ENCODE measurements at regions not wholly inside any gene's neighbourhood (a gene's known extent, or its start where the extent isn't known, plus 50 kb on each side); places are given as distances from the start of the nearest gene placed in this dataset.
"Not testable (repeated sequence)": the region's sequence is repeated elsewhere in the genome, so short reads cannot be mapped to it uniquely, and the experiment has no call there.

GRCh38 chr20:23293689-23294088 lies 56.9 kb upstream of the NXT1 start:
- ATAC-seq (no peak), FAIRE-seq (no peak), DNase-seq (ENCODE audit: low read depth in 1 of 2, low spot score in 1 of 2) (no peak)
- WGBS (ENCODE audit: missing lambda C conversion rate): 76% methylated on average over 6 of the region's 6 CpGs
- no peak overlapping the region for H3K4me3 ChIP-seq
- H3K4me2 ChIP-seq: no peak overlapping the region
- TF ChIP-seq GATA3 (IDR thresholded peaks at IDR 0.05; ENCODE audit: borderline replicate concordance) (no peak), CBX2 (IDR thresholded peaks at IDR 0.05; ENCODE audit: borderline replicate concordance, low read depth) (no peak), MAFK (IDR thresholded peaks at IDR 0.05; ENCODE audit: partially characterized antibody) (peak; percentile 40), MAZ (IDR thresholded peaks at IDR 0.05; ENCODE audit: borderline replicate concordance, low read depth, low read length) (no peak), PBX3 (IDR thresholded peaks at IDR 0.05) (no peak)
- POLR2A ChIA-PET: no interaction called here
- CTCF ChIA-PET: interaction anchor here (1.3 to 2.3 kb wide), 4 partner anchors 18 to 603 kb away, joined by 3 to 6 read pairs (median 4); no protein-coding TSS in a partner anchor
- no peaks in the 10 kb centered on the region for H3K4me1 ChIP-seq
- H3K9me3 ChIP-seq: no peaks in the 10 kb centered on the region
- H3K27ac ChIP-seq: no peak overlapping the region

- H3K27ac ChIP-seq; H3K4me3 ChIP-seq; DNase-seq (ENCODE audit: low read depth in 1 of 2, low spot score in 1 of 2); H3K9me3 ChIP-seq; POLR2A ChIA-PET; ATAC-seq; FAIRE-seq; H3K4me2 ChIP-seq; H3K4me1 ChIP-seq: not testable (repeated sequence)
- CTCF ChIA-PET: interaction anchor here (1.0 to 2.3 kb wide), 4 partner anchors 9 to 602 kb away, joined by 3 to 6 read pairs (median 4); no protein-coding TSS in a partner anchor
- 53% methylated on average over 5 of the region's 5 CpGs for WGBS (ENCODE audit: missing lambda C conversion rate)
Observed at GRCh38 chr20:23292311-23292710, 58.3 kb upstream of the NXT1 start.

GRCh38 chr20:23291575-23292240 lies 58.9 kb upstream of the NXT1 start:
- H3K4me1 ChIP-seq: no peaks in the 10 kb centered on the region
- ChIA-PET POLR2A (no interaction called here), CTCF (interaction anchor here (0.8 to 1.3 kb wide), 3 partner anchors 9 to 245 kb away, joined by 3 to 4 read pairs (median 3); no protein-coding TSS in a partner anchor)
- H3K9me3 ChIP-seq: no peaks in the 10 kb centered on the region
- 75% methylated on average over 14 of the region's 14 CpGs for WGBS (ENCODE audit: missing lambda C conversion rate)
- H3K4me3 ChIP-seq: no peak overlapping the region
- DNase-seq (ENCODE audit: low read depth in 1 of 2, low spot score in 1 of 2) (no peak), FAIRE-seq (no peak), ATAC-seq (no peak)
- H3K4me2 ChIP-seq: no peak overlapping the region
- no peak for TF ChIP-seq HMGXB4 (CRISPR knock-in tag; IDR thresholded peaks at IDR 0.05; ENCODE audit: borderline replicate concordance)
- TF ChIP-seq ZSCAN20 (CRISPR knock-in tag; IDR thresholded peaks at IDR 0.05): no peak
- no peak for TF ChIP-seq RARB (CRISPR knock-in tag; IDR thresholded peaks at IDR 0.05)
- no peak for TF ChIP-seq RFX5 (IDR thresholded peaks at IDR 0.05)
- TF ChIP-seq GATA3 (IDR thresholded peaks at IDR 0.05; ENCODE audit: borderline replicate concordance): no peak
- no peak for TF ChIP-seq POLR2A (IDR thresholded peaks at IDR 0.05; ENCODE audit: low read length)
- TF ChIP-seq EHF (CRISPR knock-in tag; IDR thresholded peaks at IDR 0.05): no peak
- no peak for TF ChIP-seq CTCF (IDR thresholded peaks at IDR 0.05)
- no peak for TF ChIP-seq TFCP2L1 (CRISPR knock-in tag; IDR thresholded peaks at IDR 0.05)
- TF ChIP-seq CBX8 (IDR thresholded peaks at IDR 0.05): no peak
- TF ChIP-seq HOXA7 (CRISPR knock-in tag; IDR thresholded peaks at IDR 0.05): no peak
- TF ChIP-seq POLR2AphosphoS2 (conservative IDR thresholded peaks at IDR 0.05; ENCODE audit: low read length): no peak
- no peak for TF ChIP-seq SREBF2 (IDR thresholded peaks at IDR 0.05)
- no peak for TF ChIP-seq JUN (IDR thresholded peaks at IDR 0.05)
- TF ChIP-seq SMC3 (IDR thresholded peaks at IDR 0.05): no peak
- TF ChIP-seq CEBPB (IDR thresholded peaks at IDR 0.05): no peak
- no peak for TF ChIP-seq ZNF302 (CRISPR knock-in tag; IDR thresholded peaks at IDR 0.05)
- TF ChIP-seq EP300 (IDR thresholded peaks at IDR 0.05): no peak
- no peak for TF ChIP-seq BCL3 (IDR thresholded peaks at IDR 0.05)
- TF ChIP-seq HDAC2 (IDR thresholded peaks at IDR 0.05): no peak
- H3K27ac ChIP-seq: no peak overlapping the region
